GM18520 (cell line): ENCODE measurements at regions not wholly inside any gene's neighbourhood (a gene's known extent, or its start where the extent isn't known, plus 50 kb on each side); places are given as distances from the start of the nearest gene placed in this dataset.
"Not testable (repeated sequence)": the region's sequence is repeated elsewhere in the genome, so short reads cannot be mapped to it uniquely, and the experiment has no call there.

Experiments
- ATAC-seq: cut with Tn5 transposase; IDR thresholded peaks from one replicate; pipeline ENCODE4 v1.9.1; 2021; ENCODE audit not compliant: unreplicated experiment

DNA sequence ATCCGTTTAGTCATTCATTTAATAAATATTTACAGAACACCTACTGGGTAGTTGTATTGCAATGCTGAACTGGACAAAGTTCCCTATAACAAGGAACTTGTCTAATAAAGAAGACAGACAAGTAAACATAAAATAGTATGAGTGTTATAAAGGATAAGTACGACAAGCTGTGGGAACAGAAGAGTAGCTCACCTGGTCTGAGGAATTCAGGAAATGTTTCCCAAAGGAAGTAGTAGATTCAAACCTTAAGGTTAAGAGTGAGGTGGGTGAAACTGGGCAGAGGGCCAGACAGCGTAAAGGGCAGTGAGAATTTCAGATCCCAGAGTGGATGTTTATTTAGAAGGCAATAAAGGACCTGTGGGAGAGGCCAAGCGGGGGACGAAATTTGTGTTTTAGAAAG, 72.3 kb upstream of the CD2AP start:
- no peak for ATAC-seq

DNA sequence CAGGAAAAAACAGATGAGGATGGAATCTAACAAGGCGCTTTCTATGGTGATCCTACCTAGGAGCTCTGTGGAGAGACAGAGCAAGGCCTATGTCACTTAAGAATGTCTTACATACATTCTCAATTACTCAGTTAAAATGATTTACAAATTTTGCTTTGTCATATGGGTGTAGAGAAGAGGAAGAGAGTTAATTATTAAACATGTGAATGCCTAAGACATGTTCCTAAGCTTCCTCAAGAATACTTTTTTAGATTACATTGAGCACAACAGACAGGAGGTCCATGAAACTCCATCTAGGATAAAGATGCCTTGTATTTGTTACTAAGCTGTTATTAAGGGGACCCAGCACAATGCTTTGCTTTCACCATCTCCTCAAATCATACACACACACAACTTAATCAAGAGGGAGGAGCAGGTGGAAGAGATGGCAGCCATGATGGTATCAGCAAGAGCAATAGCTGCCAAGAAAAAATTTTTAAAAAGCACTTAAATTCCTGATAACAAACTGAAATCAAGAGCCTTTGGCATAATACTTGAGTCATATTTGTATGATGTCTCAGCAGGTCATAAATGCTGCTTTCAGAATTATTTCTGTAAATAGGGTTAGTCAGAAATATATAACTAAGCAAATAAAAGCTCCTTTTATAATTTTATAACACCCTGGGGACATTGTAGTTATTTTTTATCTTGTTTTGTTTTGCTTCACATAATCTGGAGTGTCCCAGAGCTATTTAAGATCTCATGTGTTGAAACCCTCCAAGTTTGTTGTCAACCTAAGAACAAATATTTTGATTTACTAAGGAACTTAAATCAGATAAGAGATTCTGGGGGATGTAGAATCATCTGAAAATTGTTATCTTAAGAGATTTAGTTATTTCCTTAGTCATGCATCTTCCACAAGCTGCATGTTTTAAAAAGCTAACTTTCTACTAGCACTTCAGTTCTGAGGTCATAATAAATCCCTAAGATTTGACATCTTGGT, 70.0 kb upstream of the CD2AP start:
- ATAC-seq, result no peak

DNA sequence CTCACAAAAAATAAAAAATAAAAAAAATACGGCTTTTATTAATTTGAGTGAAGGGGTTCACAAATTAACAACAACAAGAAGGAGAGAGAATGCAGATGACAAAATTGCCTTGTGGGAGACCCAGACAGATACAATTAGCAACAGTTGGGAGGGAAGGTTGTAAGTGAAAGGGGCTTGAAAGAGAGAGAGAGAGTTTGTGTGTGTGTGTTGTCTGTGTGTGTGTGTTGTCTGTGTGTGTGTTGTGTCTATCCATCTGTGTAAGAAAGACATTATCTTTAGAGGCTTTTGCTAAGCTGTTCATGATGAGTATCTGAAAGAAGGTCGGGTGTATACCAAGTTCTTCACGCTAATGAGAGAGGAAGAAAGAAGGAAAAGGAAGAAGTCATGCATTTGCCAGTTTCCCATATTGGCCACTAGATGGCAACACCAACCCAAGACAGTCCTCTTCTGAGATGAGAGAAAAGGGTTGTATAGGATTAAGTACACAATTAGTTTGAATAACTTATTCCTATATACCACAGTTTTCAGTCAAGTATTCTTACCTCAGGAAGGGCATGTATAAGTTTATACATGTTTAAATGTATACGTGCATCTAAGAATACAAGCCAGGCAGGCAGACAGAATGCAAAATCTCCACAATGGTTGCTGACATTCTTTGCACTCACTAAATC, 63.7 kb upstream of the CD2AP start:
- ATAC-seq, result peak; percentile 75

DNA sequence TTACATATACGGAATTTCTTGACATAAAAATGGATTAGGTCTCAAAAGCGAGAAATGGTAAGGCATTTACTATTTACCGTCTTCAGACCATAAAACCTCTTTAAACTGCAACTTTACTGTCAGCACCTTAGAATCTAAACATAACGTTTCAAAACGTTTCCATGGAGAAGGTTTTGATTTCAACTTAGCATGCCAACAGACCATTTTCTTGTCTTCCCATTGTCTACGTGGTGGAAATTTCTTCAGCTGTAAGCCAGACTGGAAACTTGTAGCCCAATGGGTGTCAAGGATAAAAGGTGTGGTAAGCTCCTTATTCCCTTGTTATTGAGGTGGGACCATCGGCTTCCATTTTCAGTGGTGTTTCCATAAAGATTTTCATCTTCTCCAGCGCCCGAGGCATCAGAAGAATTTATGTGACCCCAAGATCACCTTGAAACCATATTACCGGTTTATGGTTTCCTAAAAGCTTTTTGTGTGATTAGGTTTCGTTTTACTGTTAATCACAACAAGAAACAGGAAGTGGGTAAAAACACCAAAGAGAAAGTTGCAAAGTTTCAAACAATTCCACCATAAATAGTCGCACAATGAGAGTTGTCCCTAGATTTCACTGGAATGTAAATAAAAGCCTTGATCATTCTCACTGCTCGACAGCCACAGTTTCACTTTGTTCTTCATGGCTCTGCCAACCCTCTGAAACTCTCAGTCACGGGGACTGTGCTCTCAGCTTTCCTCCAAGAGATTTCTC, 63.0 kb upstream of the CD2AP start:
- ATAC-seq, result peak; percentile 43

DNA sequence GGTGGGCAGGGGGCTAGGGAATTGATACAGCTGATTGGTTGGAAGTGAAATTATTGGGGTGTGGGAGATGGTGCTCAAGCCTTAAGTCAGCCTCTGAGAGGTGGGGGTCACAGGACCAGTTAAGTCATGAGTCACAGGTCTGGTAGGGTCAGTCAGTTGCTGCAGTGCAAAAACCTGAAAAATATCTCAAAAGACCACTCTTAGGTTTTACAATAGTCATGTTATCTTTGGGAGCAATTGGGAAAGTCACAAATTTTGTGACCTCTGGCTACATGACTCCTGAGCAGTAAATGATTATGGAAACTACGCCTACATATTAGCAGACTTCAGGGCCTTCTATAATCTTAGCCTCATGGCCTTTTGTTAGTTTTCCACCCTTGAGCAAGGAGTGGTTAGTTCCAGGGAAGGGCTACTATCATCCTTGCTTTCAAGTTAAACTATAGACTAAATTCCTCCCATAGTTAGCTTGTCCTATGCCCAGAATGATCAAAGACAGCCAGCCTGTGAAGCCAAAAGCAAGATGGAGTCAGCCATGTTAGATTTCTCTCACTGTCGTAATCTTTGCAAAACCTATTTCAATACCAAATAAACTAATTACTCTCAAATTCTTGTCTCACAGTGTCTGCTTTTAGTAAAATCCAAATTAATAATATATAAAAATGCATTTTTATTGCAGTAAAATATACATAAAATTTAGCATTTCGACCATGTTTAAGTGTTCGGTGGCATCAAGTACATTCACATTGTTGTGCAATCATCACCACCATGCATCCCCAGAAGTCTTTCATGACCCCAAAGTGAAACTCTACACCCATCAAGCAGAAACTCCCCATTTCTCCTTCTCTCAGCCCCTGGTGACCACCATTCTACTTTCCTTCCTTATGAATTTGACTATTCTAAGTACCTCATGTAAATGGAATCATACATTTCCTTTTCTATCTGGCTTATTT, 60.9 kb upstream of the CD2AP start:
- ATAC-seq, result no peak

DNA sequence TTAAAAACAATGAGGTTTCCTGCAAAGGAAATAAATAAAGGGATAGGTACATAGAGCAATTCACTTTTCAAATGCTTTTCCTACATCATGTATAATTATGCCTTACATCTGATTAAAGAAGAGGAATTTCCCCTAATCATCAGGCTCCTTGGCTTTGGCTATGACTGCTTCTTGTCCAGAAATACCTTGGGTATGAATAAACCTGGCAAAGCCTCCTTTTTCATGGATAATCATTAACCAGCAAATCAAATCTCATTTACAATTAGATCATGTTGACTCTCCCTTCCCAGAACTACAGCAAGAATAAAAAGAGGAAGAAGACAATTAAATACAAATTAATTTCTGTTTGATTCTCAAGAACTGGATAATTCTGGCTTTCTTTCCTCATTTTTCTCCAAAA, 58.0 kb upstream of the CD2AP start:
- ATAC-seq, result no peak

DNA sequence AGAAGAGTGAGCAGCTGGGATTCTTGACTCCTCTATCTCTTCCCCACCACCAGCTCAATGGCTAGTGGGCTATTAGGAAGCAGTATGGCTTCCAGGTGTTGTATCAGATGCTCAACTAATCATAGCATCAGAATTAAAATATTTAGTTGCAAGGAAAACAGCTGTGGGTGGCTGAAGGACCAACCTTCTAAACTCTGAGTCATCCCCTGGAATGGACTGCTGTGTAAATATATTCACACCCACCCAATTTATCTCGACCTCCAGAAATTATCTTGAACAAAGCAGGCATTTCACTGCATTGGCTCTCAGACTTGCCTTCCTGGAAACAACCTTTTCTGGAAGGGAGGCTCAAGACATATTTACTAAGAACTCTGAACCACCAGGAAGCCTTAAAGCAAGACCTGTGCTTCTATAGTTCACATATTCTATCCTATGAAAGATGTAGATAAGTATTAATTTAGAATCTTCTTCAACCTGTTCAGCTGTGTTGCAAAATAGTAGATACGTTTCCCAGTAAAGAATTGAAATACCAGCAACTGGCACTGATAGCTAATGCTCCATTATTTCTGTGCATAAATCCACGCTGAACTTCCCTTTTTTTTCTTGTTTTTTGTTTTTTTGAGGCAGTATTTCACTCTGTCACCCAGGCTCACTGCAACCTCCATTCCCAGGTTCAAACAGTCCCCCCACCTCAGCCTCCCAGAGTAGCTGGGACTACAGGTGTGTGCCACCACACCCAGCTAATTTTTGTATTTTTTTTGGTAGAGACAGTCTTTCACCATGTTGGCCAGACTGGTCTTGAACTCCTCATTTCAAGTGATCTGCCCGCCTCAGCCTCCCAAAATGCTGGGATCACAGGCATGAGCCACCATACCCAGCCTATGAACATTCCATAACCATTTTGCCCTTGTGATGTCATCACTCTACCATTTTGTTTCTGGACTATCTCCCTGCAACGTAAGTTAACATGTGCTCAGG, 56.9 kb upstream of the CD2AP start:
- no peak for ATAC-seq

DNA sequence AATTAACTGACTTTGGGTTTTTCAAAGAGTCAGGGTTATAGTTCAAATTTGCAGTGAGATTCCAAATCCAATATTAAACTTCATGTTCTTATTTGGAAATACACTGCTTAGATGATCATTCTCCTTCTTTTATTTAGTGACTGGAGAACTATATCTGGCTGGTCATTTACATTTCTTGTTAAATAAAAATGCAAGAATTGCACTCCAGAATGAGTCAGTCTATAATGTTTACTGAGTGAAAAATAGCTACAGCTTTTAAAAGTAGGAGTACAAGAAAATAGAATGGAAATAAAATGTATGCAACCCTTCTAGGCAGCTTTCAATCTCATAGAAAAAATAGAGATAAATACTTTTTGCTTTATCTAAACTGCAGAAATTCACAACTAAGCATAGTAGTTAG, 54.5 kb upstream of the CD2AP start:
- ATAC-seq, result no peak

DNA sequence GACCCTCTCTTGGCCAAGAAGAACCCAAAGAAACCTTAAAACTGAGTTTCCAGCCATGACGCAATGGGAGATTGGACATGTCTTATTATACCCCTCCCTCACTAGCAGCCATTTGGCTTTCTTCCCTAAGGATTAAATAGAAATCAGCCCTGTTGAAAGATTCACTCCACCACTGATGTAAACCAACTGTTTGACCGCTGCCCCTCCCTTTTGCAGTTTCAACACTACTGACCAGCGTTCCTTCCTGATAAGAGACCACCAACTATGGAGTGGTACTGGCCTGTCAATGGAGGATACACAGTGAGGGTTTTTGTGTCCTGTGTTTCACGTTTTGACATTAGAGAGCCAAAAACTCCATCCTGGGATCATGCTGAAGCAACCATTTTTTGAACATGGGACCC, 53.2 kb upstream of the CD2AP start:
- no peak for ATAC-seq

DNA sequence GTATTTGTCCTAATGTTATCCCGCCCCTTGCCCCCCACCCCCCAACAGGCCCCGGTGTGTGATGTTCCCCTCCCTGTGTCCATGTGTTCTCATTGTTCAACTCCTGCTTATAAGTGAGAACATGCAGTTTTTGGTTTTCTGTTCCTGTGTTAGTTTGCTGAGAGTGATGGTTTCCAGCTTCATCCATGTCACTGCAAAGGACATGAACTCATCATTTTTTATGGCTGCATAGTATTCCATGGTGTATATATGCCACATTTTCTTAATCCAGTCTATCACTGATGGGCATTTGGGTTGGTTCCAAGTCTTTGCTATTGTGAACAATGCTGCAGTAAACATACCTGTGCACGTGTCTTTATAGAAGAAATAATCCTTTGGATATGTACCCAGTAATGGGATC, 51.9 kb upstream of the CD2AP start:
- not testable (repeated sequence) for ATAC-seq

DNA sequence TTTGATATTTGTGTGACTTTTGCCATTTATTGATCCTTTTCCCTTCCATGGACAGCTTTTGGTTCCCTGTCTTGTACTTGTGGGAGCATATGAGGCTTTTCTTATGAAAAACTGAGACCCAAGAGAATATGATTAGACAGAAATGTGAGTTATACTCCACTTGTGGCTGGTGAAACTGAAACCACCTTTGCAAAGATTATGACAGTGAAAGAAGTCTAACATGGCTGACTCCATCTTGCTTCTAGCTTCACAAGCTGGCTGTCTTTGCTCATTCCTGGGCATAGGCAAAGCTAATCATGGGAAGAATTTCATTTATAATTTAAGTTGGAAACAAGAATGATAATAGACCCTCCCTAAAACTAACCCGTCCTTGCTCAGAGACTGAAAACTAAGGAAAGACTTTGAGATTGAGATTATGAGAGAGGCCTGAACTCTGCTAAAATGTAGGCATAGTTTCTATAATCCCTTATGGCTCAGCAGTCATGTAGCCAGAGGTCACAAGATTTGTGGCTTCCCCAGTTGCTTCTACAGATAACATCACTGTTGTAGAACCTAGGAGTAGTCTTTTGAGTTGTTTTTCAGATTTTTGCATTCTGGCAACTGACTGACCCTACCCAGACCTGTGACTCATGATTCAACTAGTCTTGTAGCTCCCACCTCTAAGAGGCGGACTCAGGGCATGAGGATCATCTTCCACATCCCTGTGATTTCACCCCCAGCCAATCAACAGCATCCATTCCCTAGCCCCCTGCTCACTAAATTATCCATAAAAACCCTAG, 50.9 kb upstream of the CD2AP start:
- ATAC-seq, result no peak

DNA sequence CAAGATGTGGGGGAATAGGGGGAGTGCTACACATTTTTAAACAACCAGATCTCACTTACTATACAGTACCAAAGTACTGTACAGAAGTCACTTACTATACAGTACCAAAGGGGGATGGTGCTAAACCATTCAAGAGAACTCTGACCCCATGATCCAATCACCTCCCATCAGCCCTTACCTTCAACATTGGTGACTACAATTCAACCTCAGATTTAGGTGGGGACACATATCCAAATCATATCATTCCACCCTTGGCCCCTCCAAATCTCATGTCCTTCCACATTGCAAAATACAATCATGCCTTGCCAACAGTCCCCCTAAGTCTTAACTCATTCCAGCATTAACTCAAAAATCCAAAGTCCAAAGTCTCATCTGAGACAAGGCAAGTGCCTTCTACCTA, 49.9 kb upstream of the CD2AP start:
- ATAC-seq, result no peak
